K562 (cell line): ENCODE measurements at regions not wholly inside any gene's neighbourhood (a gene's known extent, or its start where the extent isn't known, plus 50 kb on each side); places are given as distances from the start of the nearest gene placed in this dataset.

Experiments used
- ATAC-seq: fragments of 200-7000 bp; cut with Tn5 transposase; 3 replicates; pipeline ENCODE4 v1.9.1; 2020; ENCODE audit warnings: moderate library complexity
- BruUV-seq: library from RNA; stranded (reverse); fragments of 400-500 nt; replicated peaks from 2 replicates; lab custom pipeline; 2021; lab: Mats Ljungman, UMichigan
- CTCF ChIA-PET: fragments of 300-600 bp; formaldehyde crosslinking; extraction: SDS; loops from one replicate; lab custom pipeline; 2021; ENCODE audit warnings: low intra/inter-chr PET ratio; lab: Yijun Ruan, JAX
- POLR2A ChIA-PET: fragments of 300-600, 350-650 bp; sonication (Branson Sonifier 250); formaldehyde crosslinking; extraction: SDS; loops from one replicate; lab custom pipeline; 2021; ENCODE audit warnings: antibody characterized with exemption, inconsistent platforms; lab: Yijun Ruan, JAX
- DNase-seq, 4 experiments: peaks; one replicate each; pipeline versions ENCODE4 v3.0.0 to v3.0.0-alpha.2; 2011 to 2018; ENCODE audit warnings: low spot score in 3 of 4, mixed read lengths in 3 of 4; ENCODE audit errors: extremely low read depth in 1 of 4
- FAIRE-seq: peaks from 2 replicates; lab custom pipeline; 2011; peaks lifted over from hg19 to GRCh38; lab: Jason Lieb, UNC
- H2AFZ ChIP-seq: 2 replicates; pipeline ENCODE4 v1.6.0; 2011; ENCODE audit warnings: low read depth, low read length, control low read depth, inconsistent platforms
- H3K27ac ChIP-seq: fragments of 200-600 bp; 3 replicates; pipeline ENCODE4 v1.8.0; 2011; ENCODE audit warnings: low read depth, mild to moderate bottlenecking, control low read depth, inconsistent platforms, low read length, moderate library complexity, mixed read lengths; ENCODE audit errors: extremely low read depth
- H3K27me3 ChIP-seq, 2 experiments: fragments of 300-600 bp in 1 of 2; 2 replicates in 1 of 2; 3 replicates in 1 of 2; pipeline versions ENCODE4 v1.6.0 to v1.8.0; 2011; ENCODE audit warnings: inconsistent platforms in 2 of 2, low read length in 2 of 2, mild to moderate bottlenecking in 1 of 2, mixed read lengths in 1 of 2, moderate library complexity in 1 of 2; ENCODE audit not compliant: control insufficient read depth in 2 of 2, insufficient read depth in 2 of 2
- H3K36me3 ChIP-seq: fragments of 300-600 bp; 3 replicates; pipeline ENCODE4 v1.8.0; 2011; ENCODE audit warnings: mild to moderate bottlenecking, low read length, inconsistent platforms; ENCODE audit not compliant: control insufficient read depth, insufficient read depth
- H3K4me1 ChIP-seq, 2 experiments: fragments of 200-600 bp in 1 of 2; replicated peaks in 1 of 2; 2 replicates in 1 of 2; 3 replicates in 1 of 2; pipeline versions ENCODE4 v1.5.1 to v1.8.0; 2011; ENCODE audit warnings: inconsistent platforms in 2 of 2, low read length in 2 of 2, mild to moderate bottlenecking in 1 of 2, mixed read lengths in 1 of 2, moderate library complexity in 1 of 2; ENCODE audit not compliant: control insufficient read depth in 2 of 2, insufficient read depth in 2 of 2
- H3K4me2 ChIP-seq: 2 replicates; pipeline ENCODE4 v1.6.1; 2011; ENCODE audit warnings: low read length, control low read depth, inconsistent platforms, mixed read lengths; ENCODE audit not compliant: insufficient read depth
- H3K4me3 ChIP-seq: fragments of 200-600 bp; sonication (generic), shearing (Covaris generic); 2 replicates; pipeline ENCODE4 v1.5.1; 2016; ENCODE audit warnings: control low read depth, inconsistent platforms
- H3K79me2 ChIP-seq: fragments of 200-600 bp; 3 replicates; pipeline ENCODE4 v1.8.0; 2011; ENCODE audit warnings: low read length, inconsistent platforms; ENCODE audit not compliant: control insufficient read depth, insufficient read depth
- H3K9ac ChIP-seq, 2 experiments: 2 replicates each; pipeline versions ENCODE4 v1.6.0 to v1.6.1; 2011; ENCODE audit warnings: low read depth in 2 of 2, low read length in 2 of 2, control low read depth in 1 of 2, inconsistent platforms in 1 of 2, mild to moderate bottlenecking in 1 of 2, mixed read lengths in 1 of 2; ENCODE audit not compliant: insufficient read depth in 1 of 2
- H3K9me1 ChIP-seq: one replicate; pipeline ENCODE4 v1.6.0; 2011; ENCODE audit warnings: inconsistent platforms, mild to moderate bottlenecking, low read length, moderate library complexity; ENCODE audit not compliant: control insufficient read depth, insufficient read depth
- H3K9me3 ChIP-seq: replicated peaks from 2 replicates; pipeline ENCODE4 v1.5.1; 2011; ENCODE audit warnings: low read depth, low read length, inconsistent platforms; ENCODE audit not compliant: control insufficient read depth, insufficient read depth
- H4K20me1 ChIP-seq: replicated peaks from 2 replicates; pipeline ENCODE4 v1.6.1; 2011; ENCODE audit warnings: low read length, inconsistent platforms, mixed read lengths; ENCODE audit not compliant: control insufficient read depth, insufficient read depth
- CBFA2T2 ChIP-seq: fragments of 450-650 bp; conservative IDR thresholded peaks from 2 replicates; pipeline ENCODE4 v1.6.1; 2017; ENCODE audit warnings: mild to moderate bottlenecking
- ESRRA ChIP-seq: fragments of 450-650 bp; IDR thresholded peaks from 2 replicates; pipeline ENCODE4 v1.6.1; 2014; ENCODE audit warnings: low read depth, mild to moderate bottlenecking, moderate library complexity, borderline replicate concordance
- GABPB2 ChIP-seq: fragments of 250-450 bp; sonication (Bioruptor Pico); conservative IDR thresholded peaks from 2 replicates; pipeline ENCODE4 v1.5.1; 2021; ENCODE audit warnings: mild to moderate bottlenecking
- IFI16 ChIP-seq: fragments of 250-450 bp; sonication (Bioruptor Pico); IDR thresholded peaks from 2 replicates; pipeline ENCODE4 v2.1.2; 2022; ENCODE audit warnings: mild to moderate bottlenecking, inconsistent platforms
- PPARD ChIP-seq: fragments of 250-450 bp; sonication (Bioruptor Pico); IDR thresholded peaks from 2 replicates; pipeline ENCODE4 v1.8.0; 2022; ENCODE audit warnings: inconsistent platforms, mild to moderate bottlenecking, moderate library complexity
- ZNF124 ChIP-seq: sonication (generic); formaldehyde crosslinking; IDR thresholded peaks from 2 replicates; pipeline ENCODE4 v1.8.1; 2022; ENCODE audit warnings: missing genetic modification reagents
- ZNF717 ChIP-seq: fragments of 250-450 bp; sonication (Bioruptor Pico); IDR thresholded peaks from 2 replicates; pipeline ENCODE4 v1.5.0; 2021
- WGBS: fragments of 100-300 bp; shearing (Covaris generic); methylation state at CpG from one replicate; pipeline ENCODE4 v1.1.6; 2016; ENCODE audit warnings: low coverage, mixed read lengths; ENCODE audit not compliant: insufficient coverage; ENCODE audit errors: missing lambda C conversion rate; 5-methylcytosine and 5-hydroxymethylcytosine counted together
- in situ Hi-C: fragments of 300-500 bp; cut with MboI; formaldehyde crosslinking; loops from 4 replicates; pipeline ENCODE4 v1.15.0; 2018; ENCODE audit warnings: inconsistent platforms, mixed read lengths
- intact Hi-C: fragments of 100-400 bp; cut with micrococcal nuclease; formaldehyde crosslinking; loops from 2 replicates; pipeline ENCODE4 v1.14.2; 2022
- TF ChIP-seq, protein P1 (sequence below): fragments of 450-650 bp; formaldehyde crosslinking; IDR thresholded peaks from 2 replicates; pipeline ENCODE4 v1.4.0; 2020; ENCODE audit warnings: mild to moderate bottlenecking
- TF ChIP-seq, protein P2 (sequence below): fragments of 200-800 bp; sonication (Bioruptor generic); IDR thresholded peaks from 2 replicates; pipeline ENCODE4 v1.6.1; 2017; ENCODE audit warnings: missing genetic modification characterization, missing compliant biosample characterization
- TF ChIP-seq, protein P3 (sequence below): fragments of 450-650 bp; IDR thresholded peaks from 2 replicates; pipeline ENCODE4 v1.6.1; 2016; ENCODE audit warnings: missing biosample characterization, missing genetic modification characterization

DNA sequence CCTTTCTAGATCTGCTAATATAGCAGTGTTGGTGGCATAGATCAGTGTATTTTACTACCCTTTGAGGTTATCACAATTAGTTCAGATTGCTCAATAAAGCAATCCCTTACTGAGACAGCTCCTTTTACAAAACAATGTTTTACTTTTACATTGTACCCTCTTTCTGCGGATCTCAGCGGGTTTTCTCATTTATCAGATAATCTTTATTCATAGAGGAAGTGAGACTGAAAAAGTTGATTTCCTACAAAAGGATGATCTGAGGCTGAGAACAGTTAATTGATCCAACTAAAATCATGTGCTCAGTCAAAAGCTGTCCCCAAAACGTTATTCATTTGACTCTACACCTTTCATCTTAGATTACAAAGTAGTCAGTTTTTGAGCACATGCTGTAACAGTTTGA, 2319.9 kb downstream of the LRRC4C start:
- no peak for DNase-seq
- in situ Hi-C loops (no loop called here), intact Hi-C loops (no loop called here)
- FAIRE-seq, result no peak
- no peak overlapping the region for H3K4me2 ChIP-seq
- no peaks in the 10 kb centered on the region for H3K9me1 ChIP-seq
- no peak overlapping the region for H3K9ac ChIP-seq
- H3K9me3 ChIP-seq, result no peaks in the 10 kb centered on the region; the same call in 1 of the 2 replicates
- POLR2A ChIA-PET, result no interaction called here
- H2AFZ ChIP-seq, result no peak overlapping the region
- TF ChIP-seq, protein P1, sequence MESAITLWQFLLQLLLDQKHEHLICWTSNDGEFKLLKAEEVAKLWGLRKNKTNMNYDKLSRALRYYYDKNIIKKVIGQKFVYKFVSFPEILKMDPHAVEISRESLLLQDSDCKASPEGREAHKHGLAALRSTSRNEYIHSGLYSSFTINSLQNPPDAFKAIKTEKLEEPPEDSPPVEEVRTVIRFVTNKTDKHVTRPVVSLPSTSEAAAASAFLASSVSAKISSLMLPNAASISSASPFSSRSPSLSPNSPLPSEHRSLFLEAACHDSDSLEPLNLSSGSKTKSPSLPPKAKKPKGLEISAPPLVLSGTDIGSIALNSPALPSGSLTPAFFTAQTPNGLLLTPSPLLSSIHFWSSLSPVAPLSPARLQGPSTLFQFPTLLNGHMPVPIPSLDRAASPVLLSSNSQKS, result no peak
- TF ChIP-seq ZNF124 (no peak), CBFA2T2 (no peak), IFI16 (CRISPR knock-in tag) (no peak)
- H4K20me1 ChIP-seq, result no peaks in the 10 kb centered on the region
- H3K79me2 ChIP-seq, result no peaks in the 10 kb centered on the region
- 2% methylated on average over 3 of the region's 3 CpGs for WGBS
- H3K4me3 ChIP-seq, result no peak overlapping the region
- BruUV-seq, result no TSS peak
- no peaks in the 10 kb centered on the region for H3K36me3 ChIP-seq
- no peak overlapping the region for H3K27ac ChIP-seq
- CTCF ChIA-PET, result no interaction called here
- ATAC-seq, result no peak
- no peaks in the 10 kb centered on the region for H3K27me3 ChIP-seq
- no peaks in the 10 kb centered on the region for H3K4me1 ChIP-seq

DNA sequence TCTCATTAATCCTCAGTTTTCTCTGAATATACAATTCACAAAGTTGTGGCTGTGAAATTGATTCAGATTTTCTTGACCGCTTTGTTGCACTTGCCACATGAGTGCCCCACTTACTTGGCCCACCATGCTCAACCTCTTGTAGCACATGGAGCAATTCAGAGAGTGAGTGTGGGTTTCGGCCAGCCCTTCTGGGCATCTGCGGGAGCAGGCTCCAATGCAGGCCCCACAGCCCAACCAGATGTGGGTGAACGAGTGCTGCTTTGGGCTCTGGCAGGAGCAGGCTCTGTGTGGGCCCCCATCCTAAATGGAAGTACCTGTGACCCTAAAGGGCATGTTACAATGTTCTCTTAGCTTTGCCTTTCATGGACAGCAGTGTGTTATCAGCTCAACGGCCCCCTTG, 2338.6 kb downstream of the LRRC4C start:
- intact Hi-C loops, result no loop called here
- H4K20me1 ChIP-seq, result no peaks in the 10 kb centered on the region
- H3K79me2 ChIP-seq, result no peaks in the 10 kb centered on the region
- 2% methylated on average over 5 of the region's 5 CpGs for WGBS
- H3K4me3 ChIP-seq, result no peak overlapping the region
- H3K27ac ChIP-seq, result no peak overlapping the region
- H3K27me3 ChIP-seq, result no peaks in the 10 kb centered on the region
- no peak for DNase-seq
- H3K9me1 ChIP-seq, result no peaks in the 10 kb centered on the region
- H3K9me3 ChIP-seq, result no peaks in the 10 kb centered on the region
- no peak overlapping the region for H2AFZ ChIP-seq
- no TSS peak for BruUV-seq
- H3K4me1 ChIP-seq, result no peaks in the 10 kb centered on the region
- ChIA-PET POLR2A (no interaction called here), CTCF (no interaction called here)
- no peak overlapping the region for H3K9ac ChIP-seq
- no peaks in the 10 kb centered on the region for H3K36me3 ChIP-seq
- in situ Hi-C loops, result no loop called here
- no peak for ATAC-seq
- no peak for FAIRE-seq
- no peak overlapping the region for H3K4me2 ChIP-seq
- TF ChIP-seq ZNF717 (CRISPR knock-in tag), result no peak
- TF ChIP-seq PPARD, result no peak
- TF ChIP-seq GABPB2 (CRISPR knock-in tag), result no peak
- TF ChIP-seq, protein P2, sequence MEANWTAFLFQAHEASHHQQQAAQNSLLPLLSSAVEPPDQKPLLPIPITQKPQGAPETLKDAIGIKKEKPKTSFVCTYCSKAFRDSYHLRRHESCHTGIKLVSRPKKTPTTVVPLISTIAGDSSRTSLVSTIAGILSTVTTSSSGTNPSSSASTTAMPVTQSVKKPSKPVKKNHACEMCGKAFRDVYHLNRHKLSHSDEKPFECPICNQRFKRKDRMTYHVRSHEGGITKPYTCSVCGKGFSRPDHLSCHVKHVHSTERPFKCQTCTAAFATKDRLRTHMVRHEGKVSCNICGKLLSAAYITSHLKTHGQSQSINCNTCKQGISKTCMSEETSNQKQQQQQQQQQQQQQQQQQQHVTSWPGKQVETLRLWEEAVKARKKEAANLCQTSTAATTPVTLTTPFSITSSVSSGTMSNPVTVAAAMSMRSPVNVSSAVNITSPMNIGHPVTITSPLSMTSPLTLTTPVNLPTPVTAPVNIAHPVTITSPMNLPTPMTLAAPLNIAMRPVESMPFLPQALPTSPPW (CRISPR knock-in tag), result no peak
- TF ChIP-seq, protein P3, sequence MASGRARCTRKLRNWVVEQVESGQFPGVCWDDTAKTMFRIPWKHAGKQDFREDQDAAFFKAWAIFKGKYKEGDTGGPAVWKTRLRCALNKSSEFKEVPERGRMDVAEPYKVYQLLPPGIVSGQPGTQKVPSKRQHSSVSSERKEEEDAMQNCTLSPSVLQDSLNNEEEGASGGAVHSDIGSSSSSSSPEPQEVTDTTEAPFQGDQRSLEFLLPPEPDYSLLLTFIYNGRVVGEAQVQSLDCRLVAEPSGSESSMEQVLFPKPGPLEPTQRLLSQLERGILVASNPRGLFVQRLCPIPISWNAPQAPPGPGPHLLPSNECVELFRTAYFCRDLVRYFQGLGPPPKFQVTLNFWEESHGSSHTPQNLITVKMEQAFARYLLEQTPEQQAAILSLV, result no peak
- no peak for TF ChIP-seq ESRRA
